Kidney (tissue), 13 donors: ENCODE measurements at regions not wholly inside any gene's neighbourhood (a gene's known extent, or its start where the extent isn't known, plus 50 kb on each side); places are given as distances from the start of the nearest gene placed in this dataset.

Source experiments
- DNase-seq, 5 donors: peaks; one replicate each; pipeline ENCODE4 v3.0.0-alpha.2; 2013 to 2020
- FAIRE-seq: peaks from 2 replicates; lab custom pipeline; 2012; peaks lifted over from hg19 to GRCh38; lab: Jason Lieb, UNC
- H3K27ac ChIP-seq, 2 donors: one replicate each; pipeline ENCODE4 v1.7.0; 2013; ENCODE audit warnings: low read depth in 2 of 2, low read length in 2 of 2, inconsistent platforms in 1 of 2
- H3K27me3 ChIP-seq: one replicate; pipeline ENCODE4 v1.7.1; 2013; ENCODE audit warnings: low read length, inconsistent platforms; ENCODE audit not compliant: control insufficient read depth, insufficient read depth
- H3K36me3 ChIP-seq, 3 donors: one replicate each; pipeline versions ENCODE4 v1.7.0 to v1.7.1; 2013; ENCODE audit warnings: low read length in 3 of 3, control low read depth in 1 of 3, inconsistent platforms in 1 of 3; ENCODE audit not compliant: insufficient read depth in 3 of 3, control insufficient read depth in 2 of 3
- H3K4me1 ChIP-seq, 3 donors: one replicate each; pipeline versions ENCODE4 v1.7.0 to v1.7.1; 2013; ENCODE audit warnings: low read length in 3 of 3, inconsistent platforms in 1 of 3, low read depth in 1 of 3; ENCODE audit not compliant: control insufficient read depth in 2 of 3, insufficient read depth in 2 of 3
- H3K4me3 ChIP-seq, 3 donors: one replicate each; pipeline versions ENCODE4 v1.7.0 to v1.8.1; 2013; ENCODE audit warnings: low read length in 3 of 3, control low read depth in 1 of 3, inconsistent platforms in 1 of 3
- H3K9ac ChIP-seq, 3 donors: one replicate each; pipeline versions ENCODE4 v1.7.0 to v1.7.1; 2013; ENCODE audit warnings: low read length in 3 of 3, control low read depth in 1 of 3, inconsistent platforms in 1 of 3
- H3K9me3 ChIP-seq, 3 donors: one replicate each; pipeline versions ENCODE4 v1.7.0 to v1.7.1; 2013; ENCODE audit warnings: low read length in 3 of 3, control low read depth in 1 of 3, inconsistent platforms in 1 of 3; ENCODE audit not compliant: control insufficient read depth in 2 of 3, insufficient read depth in 1 of 3
- intact Hi-C: fragments of 100-400 bp; cut with DNase I; formaldehyde crosslinking; loops from one replicate; pipeline ENCODE4 v1.11.1; 2022
- TF ChIP-seq, protein P1 (sequence below): IDR thresholded peaks from 3 replicates; pipeline ENCODE4 v1.5.1; 2012; ENCODE audit warnings: mild to moderate bottlenecking, moderate library complexity, borderline replicate concordance; ENCODE audit not compliant: insufficient read depth; ENCODE audit errors: extremely low read depth
- donor health status: control.
- donor health status: control.
- donor health status: control.
- donor health status: control.
- donor health status: control.
- donor health status: DM: yes; HTN: yes; CAD: no.
- donor health status: Normal renal cell carcinoma (clear cell type).

DNA sequence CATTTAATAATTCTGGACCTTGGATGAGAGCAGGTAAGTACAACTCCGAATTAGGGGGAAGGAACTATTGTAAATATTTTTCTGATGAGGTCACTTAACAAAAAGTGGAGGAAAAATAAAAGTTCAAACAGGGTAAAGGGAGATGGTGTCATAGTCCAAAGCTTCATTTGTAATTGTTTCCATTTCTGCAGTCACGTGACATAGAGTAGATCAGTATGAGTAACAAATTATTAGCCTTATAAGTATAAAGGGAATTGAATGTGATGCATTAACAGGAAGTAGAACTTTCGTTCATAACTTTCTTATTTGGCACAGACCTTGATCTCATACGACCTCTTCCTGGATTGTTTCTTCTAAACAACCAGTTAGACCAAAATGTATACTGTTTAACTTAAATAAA is 347.2 kb upstream of the TPK1 start:
- H3K9me3 ChIP-seq, result no peaks in the 10 kb centered on the region
- FAIRE-seq, result no peak
- no peaks in the 10 kb centered on the region for H3K27me3 ChIP-seq
- intact Hi-C loops, result no loop called here
- H3K4me1 ChIP-seq, result no peaks in the 10 kb centered on the region
- H3K4me3 ChIP-seq, result no peak overlapping the region
- no peak for DNase-seq
- H3K9ac ChIP-seq, result no peak overlapping the region
- no peaks in the 10 kb centered on the region for H3K36me3 ChIP-seq
- no peak overlapping the region for H3K27ac ChIP-seq
- TF ChIP-seq, protein P1, sequence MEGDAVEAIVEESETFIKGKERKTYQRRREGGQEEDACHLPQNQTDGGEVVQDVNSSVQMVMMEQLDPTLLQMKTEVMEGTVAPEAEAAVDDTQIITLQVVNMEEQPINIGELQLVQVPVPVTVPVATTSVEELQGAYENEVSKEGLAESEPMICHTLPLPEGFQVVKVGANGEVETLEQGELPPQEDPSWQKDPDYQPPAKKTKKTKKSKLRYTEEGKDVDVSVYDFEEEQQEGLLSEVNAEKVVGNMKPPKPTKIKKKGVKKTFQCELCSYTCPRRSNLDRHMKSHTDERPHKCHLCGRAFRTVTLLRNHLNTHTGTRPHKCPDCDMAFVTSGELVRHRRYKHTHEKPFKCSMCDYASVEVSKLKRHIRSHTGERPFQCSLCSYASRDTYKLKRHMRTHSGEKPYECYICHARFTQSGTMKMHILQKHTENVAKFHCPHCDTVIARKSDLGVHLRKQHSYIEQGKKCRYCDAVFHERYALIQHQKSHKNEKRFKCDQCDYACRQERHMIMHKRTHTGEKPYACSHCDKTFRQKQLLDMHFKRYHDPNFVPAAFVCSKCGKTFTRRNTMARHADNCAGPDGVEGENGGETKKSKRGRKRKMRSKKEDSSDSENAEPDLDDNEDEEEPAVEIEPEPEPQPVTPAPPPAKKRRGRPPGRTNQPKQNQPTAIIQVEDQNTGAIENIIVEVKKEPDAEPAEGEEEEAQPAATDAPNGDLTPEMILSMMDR, result no peak

DNA sequence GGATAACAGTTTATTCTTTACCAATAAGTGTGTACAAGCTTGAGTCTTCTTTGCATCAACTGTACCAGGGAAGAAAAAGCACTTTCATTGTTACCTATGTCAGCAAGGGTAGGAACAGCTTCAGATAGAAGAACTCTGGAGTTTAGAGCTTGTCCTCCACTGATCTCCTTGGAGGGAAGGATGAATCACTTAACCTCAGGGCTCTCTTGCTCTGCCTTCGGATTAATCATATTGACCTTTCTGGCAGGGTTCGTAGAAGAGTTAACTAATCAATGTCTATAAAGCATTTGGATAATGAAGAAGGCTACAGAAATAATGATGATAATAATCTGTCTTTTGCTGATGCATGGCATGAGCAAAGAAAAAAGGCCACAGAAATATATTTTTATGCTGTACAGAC is 339.5 kb upstream of the TPK1 start:
- TF ChIP-seq, protein P1, result no peak
- H3K4me1 ChIP-seq, result no peaks in the 10 kb centered on the region
- H3K9me3 ChIP-seq, result no peaks in the 10 kb centered on the region
- DNase-seq (no peak), FAIRE-seq (no peak)
- H3K27me3 ChIP-seq, result no peaks in the 10 kb centered on the region
- no peak overlapping the region for H3K9ac ChIP-seq
- H3K27ac ChIP-seq, result no peak overlapping the region
- H3K36me3 ChIP-seq, result no peaks in the 10 kb centered on the region
- intact Hi-C loops, result no loop called here
- no peak overlapping the region for H3K4me3 ChIP-seq

DNA sequence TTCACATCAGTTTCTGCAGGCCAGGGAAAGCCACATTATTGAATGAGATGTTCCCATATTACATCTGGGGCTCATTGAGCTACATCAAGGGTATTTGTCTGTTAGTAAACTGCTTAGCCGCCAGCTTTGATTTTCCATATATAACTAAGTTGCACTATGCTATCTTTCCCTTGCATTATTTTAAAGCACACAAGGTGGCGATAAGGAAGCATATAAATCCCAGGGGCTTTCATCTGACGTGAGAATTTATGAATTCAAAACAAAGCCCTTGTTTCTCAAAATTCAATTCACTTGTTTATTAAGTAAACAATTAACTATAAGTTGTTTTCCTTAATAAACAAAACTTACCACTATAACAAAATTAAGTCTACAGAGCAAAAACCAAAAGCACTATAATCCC is 334.1 kb upstream of the TPK1 start:
- no peaks in the 10 kb centered on the region for H3K27me3 ChIP-seq
- DNase-seq, result peak in 2 of 5 donors; percentile 22 to 24
- TF ChIP-seq, protein P1, result no peak

DNA sequence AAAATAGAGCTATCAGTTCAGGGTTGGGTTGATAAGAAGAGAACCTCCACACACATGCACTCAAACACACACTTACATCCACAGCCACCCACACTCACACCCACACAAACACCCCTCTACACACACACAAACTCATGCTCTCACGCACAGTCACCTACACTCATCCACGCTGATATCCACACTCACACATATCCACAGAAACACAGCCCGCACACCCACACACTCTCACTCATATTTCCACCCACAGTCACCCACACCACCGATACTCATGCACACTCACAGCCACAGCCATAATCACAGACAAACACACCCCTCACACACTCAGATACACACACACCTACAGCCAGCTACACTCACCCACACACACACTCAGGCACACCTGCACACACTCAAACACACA is 333.0 kb upstream of the TPK1 start:
- Histone ChIP-seq H3K4me3 (no peak overlapping the region), H3K27me3 (no peaks in the 10 kb centered on the region), H3K27ac (no peak overlapping the region), H3K9ac (no peak overlapping the region), H3K4me1 (no peaks in the 10 kb centered on the region), H3K36me3 (no peaks in the 10 kb centered on the region), H3K9me3 (no peaks in the 10 kb centered on the region)
- TF ChIP-seq, protein P1, result no peak
- FAIRE-seq (no peak), DNase-seq (no peak)
- intact Hi-C loops, result no loop called here

More for the DNA sequence above, 334.1 kb upstream of the TPK1 start:
- no peak overlapping the region for H3K9ac ChIP-seq
- H3K4me3 ChIP-seq, result no peak overlapping the region
- no peaks in the 10 kb centered on the region for H3K9me3 ChIP-seq
- FAIRE-seq, result no peak
- no peaks in the 10 kb centered on the region for H3K36me3 ChIP-seq
- no peaks in the 10 kb centered on the region for H3K4me1 ChIP-seq
- H3K27ac ChIP-seq, result no peak overlapping the region
- intact Hi-C loops, result no loop called here
